H1 (cell line): ENCODE measurements at regions not wholly inside any gene's neighbourhood (a gene's known extent, or its start where the extent isn't known, plus 50 kb on each side); places are given as distances from the start of the nearest gene placed in this dataset.

Experiments used
- CBX8 ChIP-seq: fragments of 300-800, 300-1000 bp; sonication (generic); IDR thresholded peaks from 2 replicates; pipeline ENCODE4 v1.7.1; 2016; ENCODE audit warnings: low read depth, low read length, borderline replicate concordance
- RBBP5 ChIP-seq: IDR thresholded peaks from 2 replicates; pipeline ENCODE4 v1.7.1; 2012; ENCODE audit warnings: low read depth, mild to moderate bottlenecking, inconsistent platforms, low read length, moderate library complexity, borderline replicate concordance
- ZNF274 ChIP-seq: IDR thresholded peaks from 2 replicates; pipeline ENCODE4 v1.7.0; 2012; ENCODE audit warnings: low read length, borderline replicate concordance; ENCODE audit errors: extremely low read depth

GRCh38 chr13:87999240-87999700 is 328.1 kb downstream of the SLITRK5 start (continued):
- no peak for TF ChIP-seq RBBP5
- TF ChIP-seq ZNF274 = no peak
- no peak for TF ChIP-seq CBX8
